ENCODE measurements at regions not wholly inside any gene's neighbourhood (a gene's known extent, or its start where the extent isn't known, plus 50 kb on each side); places are given as distances from the start of the nearest gene placed in this dataset.
"Not testable (repeated sequence)": the region's sequence is repeated elsewhere in the genome, so short reads cannot be mapped to it uniquely, and the experiment has no call there.

DNA sequence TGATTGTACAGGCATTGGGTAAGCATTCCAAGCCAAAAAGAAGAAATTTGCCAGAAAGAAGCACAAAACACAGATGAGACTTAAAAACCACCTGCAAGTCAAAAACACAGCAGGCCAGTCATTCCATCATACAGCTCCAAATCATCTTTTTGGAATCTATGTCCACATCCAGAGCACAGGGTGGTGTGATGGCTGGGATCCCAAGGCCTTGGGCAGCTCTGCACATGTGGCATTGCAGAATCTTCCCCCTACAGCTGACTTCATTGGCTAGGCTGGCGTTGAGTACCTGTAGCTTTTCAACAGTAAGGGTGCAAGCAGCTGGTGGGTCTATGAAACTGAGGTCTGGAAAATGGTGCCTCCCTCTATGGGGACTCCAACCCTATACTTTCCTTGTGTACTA, 236.7 kb downstream of the CWH43 start:
- H3K4me3 ChIP-seq (ENCODE audit: low read depth in 1 of 2, low read length in 2 of 2); H3K27me3 ChIP-seq (ENCODE audit: control insufficient read depth in 1 of 2, insufficient read depth in 2 of 2, low read length in 2 of 2); H3K4me1 ChIP-seq (ENCODE audit: control insufficient read depth in 1 of 2, insufficient read depth in 2 of 2, low read length in 2 of 2); H3K36me3 ChIP-seq (ENCODE audit: control insufficient read depth in 1 of 2, insufficient read depth in 2 of 2, low read length in 2 of 2); H3K9ac ChIP-seq (ENCODE audit: low read depth in 1 of 2, low read length in 2 of 2); H3K27ac ChIP-seq (ENCODE audit: low read depth, low read length): not testable (repeated sequence)
- H3K9me3 ChIP-seq (ENCODE audit: control insufficient read depth in 1 of 2, low read length in 2 of 2), result peaks cover 7 to 12% of the 10 kb centered on the region in 2 donors

DNA sequence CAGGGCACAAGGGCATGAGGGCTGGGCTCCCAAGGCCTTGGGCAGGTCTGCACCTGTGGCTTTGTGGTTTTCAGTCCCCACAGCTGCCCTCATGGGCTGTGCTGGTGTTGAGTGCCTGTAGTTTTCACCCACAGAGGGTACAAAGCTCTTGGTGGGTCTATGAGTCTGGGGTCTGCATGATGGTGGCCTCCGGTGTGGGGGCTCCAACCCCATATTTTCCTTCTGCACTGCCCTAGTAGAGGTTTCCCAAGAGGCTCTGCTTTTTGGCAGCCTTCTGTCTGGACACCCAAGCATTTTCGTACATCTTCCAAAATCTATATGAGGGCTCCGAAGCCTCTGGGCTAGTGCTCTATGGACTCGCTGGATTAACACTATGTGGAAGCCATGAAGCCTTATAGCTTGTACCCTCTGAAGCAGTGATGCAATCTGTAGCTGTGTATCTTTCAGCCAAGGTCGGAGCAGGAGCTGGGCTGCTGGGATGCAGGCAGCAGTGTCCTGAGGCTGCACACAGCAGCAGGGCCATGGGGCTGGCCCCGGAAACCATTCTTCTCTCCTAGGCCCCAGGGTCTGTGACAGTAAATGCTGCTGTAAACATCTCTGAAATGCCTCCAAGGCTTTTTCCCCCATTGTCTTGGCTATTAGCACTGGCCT, 240.3 kb downstream of the CWH43 start:
- not testable (repeated sequence) for H3K9me3 ChIP-seq (ENCODE audit: control insufficient read depth in 1 of 2, low read length in 2 of 2); H3K36me3 ChIP-seq (ENCODE audit: control insufficient read depth in 1 of 2, insufficient read depth in 2 of 2, low read length in 2 of 2); H3K4me1 ChIP-seq (ENCODE audit: control insufficient read depth in 1 of 2, insufficient read depth in 2 of 2, low read length in 2 of 2); H3K9ac ChIP-seq (ENCODE audit: low read depth in 1 of 2, low read length in 2 of 2); H3K4me3 ChIP-seq (ENCODE audit: low read depth in 1 of 2, low read length in 2 of 2); H3K27ac ChIP-seq (ENCODE audit: low read depth, low read length); H3K27me3 ChIP-seq (ENCODE audit: control insufficient read depth in 1 of 2, insufficient read depth in 2 of 2, low read length in 2 of 2)

DNA sequence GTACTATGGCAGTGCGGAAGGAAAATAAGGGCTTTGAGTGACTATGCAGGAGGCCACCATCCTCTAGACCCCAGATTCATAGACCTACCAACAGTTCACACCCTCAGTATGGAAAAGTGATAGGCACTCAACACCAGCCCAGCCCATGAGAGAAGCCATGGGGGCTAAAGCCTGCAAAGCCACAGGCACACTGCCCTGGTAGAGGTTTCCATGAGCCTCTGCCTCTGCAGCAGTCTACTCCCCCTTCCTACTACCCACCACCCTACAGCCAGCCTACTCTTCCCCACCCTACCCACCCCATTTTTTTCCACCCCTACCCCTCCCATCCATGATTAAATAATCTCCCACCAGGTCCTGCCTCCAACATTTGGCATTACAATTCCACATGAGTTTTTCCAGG, 241.9 kb downstream of the CWH43 start:
- not testable (repeated sequence) for H3K36me3 ChIP-seq (ENCODE audit: control insufficient read depth in 1 of 2, insufficient read depth in 2 of 2, low read length in 2 of 2); H3K27ac ChIP-seq (ENCODE audit: low read depth, low read length); H3K9ac ChIP-seq (ENCODE audit: low read depth in 1 of 2, low read length in 2 of 2); H3K9me3 ChIP-seq (ENCODE audit: control insufficient read depth in 1 of 2, low read length in 2 of 2); H3K27me3 ChIP-seq (ENCODE audit: control insufficient read depth in 1 of 2, insufficient read depth in 2 of 2, low read length in 2 of 2); H3K4me1 ChIP-seq (ENCODE audit: control insufficient read depth in 1 of 2, insufficient read depth in 2 of 2, low read length in 2 of 2); H3K4me3 ChIP-seq (ENCODE audit: low read depth in 1 of 2, low read length in 2 of 2)

DNA sequence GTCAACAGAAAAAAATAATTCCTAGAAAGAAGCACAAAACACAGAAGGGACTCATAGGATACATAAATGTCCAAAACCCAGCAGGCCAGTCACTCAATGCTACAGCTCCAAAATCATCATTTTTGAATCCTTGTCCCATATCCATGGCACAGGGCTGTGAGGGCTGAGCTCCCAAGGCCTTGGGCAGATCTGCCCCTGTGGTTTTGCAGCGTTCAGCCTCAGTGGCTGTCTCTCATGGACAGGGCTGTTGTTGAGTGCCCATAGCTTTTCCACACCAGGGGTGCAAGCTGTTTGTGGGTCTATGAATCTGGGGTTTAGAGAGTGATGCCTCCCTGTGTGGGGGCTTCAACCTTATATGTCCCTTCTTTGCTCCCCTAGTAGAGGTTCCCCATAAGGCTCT, 243.2 kb downstream of the CWH43 start:
- H3K4me3 ChIP-seq (ENCODE audit: low read depth in 1 of 2, low read length in 2 of 2); H3K36me3 ChIP-seq (ENCODE audit: control insufficient read depth in 1 of 2, insufficient read depth in 2 of 2, low read length in 2 of 2); H3K9ac ChIP-seq (ENCODE audit: low read depth in 1 of 2, low read length in 2 of 2); H3K9me3 ChIP-seq (ENCODE audit: control insufficient read depth in 1 of 2, low read length in 2 of 2); H3K27ac ChIP-seq (ENCODE audit: low read depth, low read length); H3K27me3 ChIP-seq (ENCODE audit: control insufficient read depth in 1 of 2, insufficient read depth in 2 of 2, low read length in 2 of 2); H3K4me1 ChIP-seq (ENCODE audit: control insufficient read depth in 1 of 2, insufficient read depth in 2 of 2, low read length in 2 of 2): not testable (repeated sequence)

DNA sequence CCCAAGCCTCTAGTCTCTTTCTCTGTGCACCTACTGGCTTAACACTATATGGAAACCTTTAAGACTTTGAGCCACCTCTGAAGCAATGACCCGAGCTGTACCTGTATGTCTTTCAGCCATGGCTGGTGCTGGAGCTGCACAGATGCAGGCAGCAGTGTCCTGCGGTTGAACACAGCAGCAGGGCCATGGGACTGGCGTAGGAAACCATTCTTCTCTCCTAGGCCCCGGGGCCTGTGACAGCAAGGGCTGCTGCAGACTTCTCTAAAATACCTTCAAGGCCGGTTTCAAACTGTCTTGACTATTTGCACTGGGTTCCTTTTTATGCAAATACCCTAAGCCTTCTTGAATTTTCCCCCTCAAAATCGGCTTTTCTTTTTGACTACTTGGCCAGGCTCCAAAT, 243.6 kb downstream of the CWH43 start:
- not testable (repeated sequence) for H3K27ac ChIP-seq (ENCODE audit: low read depth, low read length); H3K27me3 ChIP-seq (ENCODE audit: control insufficient read depth in 1 of 2, insufficient read depth in 2 of 2, low read length in 2 of 2); H3K9ac ChIP-seq (ENCODE audit: low read depth in 1 of 2, low read length in 2 of 2); H3K36me3 ChIP-seq (ENCODE audit: control insufficient read depth in 1 of 2, insufficient read depth in 2 of 2, low read length in 2 of 2); H3K9me3 ChIP-seq (ENCODE audit: control insufficient read depth in 1 of 2, low read length in 2 of 2); H3K4me3 ChIP-seq (ENCODE audit: low read depth in 1 of 2, low read length in 2 of 2); H3K4me1 ChIP-seq (ENCODE audit: control insufficient read depth in 1 of 2, insufficient read depth in 2 of 2, low read length in 2 of 2)

DNA sequence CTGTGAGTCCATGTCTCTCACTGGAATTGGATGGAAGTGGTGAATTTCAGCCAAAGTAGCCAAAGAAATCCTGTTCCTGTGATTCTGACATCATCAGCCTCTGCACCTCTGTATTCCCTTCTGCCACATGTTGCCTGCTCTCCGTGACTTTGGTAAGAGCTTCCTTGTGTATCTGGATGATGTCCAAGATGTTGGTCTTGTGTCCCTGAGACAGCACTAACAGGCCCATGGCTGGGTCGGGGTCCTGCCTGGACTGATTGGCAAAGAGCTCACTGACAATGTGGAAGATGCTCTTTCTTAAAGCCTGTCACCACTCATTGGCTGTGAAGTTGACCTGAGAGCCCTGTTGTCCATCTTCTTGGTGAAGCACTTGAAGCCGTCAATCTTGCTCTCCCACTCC, 247.3 kb downstream of the CWH43 start:
- H3K27ac ChIP-seq (ENCODE audit: low read depth, low read length); H3K36me3 ChIP-seq (ENCODE audit: control insufficient read depth in 1 of 2, insufficient read depth in 2 of 2, low read length in 2 of 2); H3K4me3 ChIP-seq (ENCODE audit: low read depth in 1 of 2, low read length in 2 of 2); H3K9ac ChIP-seq (ENCODE audit: low read depth in 1 of 2, low read length in 2 of 2); H3K4me1 ChIP-seq (ENCODE audit: control insufficient read depth in 1 of 2, insufficient read depth in 2 of 2, low read length in 2 of 2); H3K27me3 ChIP-seq (ENCODE audit: control insufficient read depth in 1 of 2, insufficient read depth in 2 of 2, low read length in 2 of 2); H3K9me3 ChIP-seq (ENCODE audit: control insufficient read depth in 1 of 2, low read length in 2 of 2): not testable (repeated sequence)

DNA sequence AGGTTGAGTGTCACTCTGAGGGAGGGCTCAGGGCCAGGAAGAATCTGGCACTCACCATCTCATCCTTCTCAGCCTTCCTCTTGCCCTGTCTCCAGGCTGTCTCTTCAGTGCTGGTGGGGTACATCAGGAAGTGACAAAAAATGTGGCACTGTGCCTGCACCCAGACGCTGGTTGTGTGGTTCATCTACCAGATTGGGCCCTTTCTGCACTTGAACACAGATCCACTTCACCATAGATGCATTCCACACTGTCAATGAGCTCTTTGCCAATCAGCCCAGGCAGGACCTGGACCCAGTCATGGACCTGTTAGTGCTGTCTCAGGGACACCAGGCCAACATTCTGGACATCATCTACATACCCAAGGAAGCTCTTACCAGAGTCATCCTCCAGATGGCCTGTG, 247.7 kb downstream of the CWH43 start:
- not testable (repeated sequence) for H3K36me3 ChIP-seq (ENCODE audit: control insufficient read depth in 1 of 2, insufficient read depth in 2 of 2, low read length in 2 of 2); H3K4me1 ChIP-seq (ENCODE audit: control insufficient read depth in 1 of 2, insufficient read depth in 2 of 2, low read length in 2 of 2); H3K9me3 ChIP-seq (ENCODE audit: control insufficient read depth in 1 of 2, low read length in 2 of 2); H3K9ac ChIP-seq (ENCODE audit: low read depth in 1 of 2, low read length in 2 of 2); H3K27me3 ChIP-seq (ENCODE audit: control insufficient read depth in 1 of 2, insufficient read depth in 2 of 2, low read length in 2 of 2); H3K4me3 ChIP-seq (ENCODE audit: low read depth in 1 of 2, low read length in 2 of 2); H3K27ac ChIP-seq (ENCODE audit: low read depth, low read length)

DNA sequence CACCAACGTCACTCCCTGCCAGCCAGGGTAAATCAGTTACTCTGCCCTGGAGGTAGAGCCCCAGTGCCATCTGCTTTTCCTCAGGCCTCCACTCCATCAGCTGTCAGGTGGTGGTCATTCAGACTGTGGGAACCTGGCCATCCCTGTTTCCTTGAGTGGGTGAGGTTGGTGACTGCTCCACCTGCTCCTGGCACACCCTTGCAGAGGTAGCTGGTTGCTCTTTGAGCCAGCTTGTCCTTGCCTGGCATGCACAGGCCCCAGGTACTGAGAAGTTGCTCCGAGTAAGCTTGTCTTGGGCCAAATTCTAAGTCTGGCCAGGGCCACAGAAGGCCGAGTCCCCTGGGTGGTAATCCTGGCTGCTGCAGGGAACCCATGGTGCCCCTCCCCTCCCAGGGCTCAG, 248.3 kb downstream of the CWH43 start:
- not testable (repeated sequence) for H3K27ac ChIP-seq (ENCODE audit: low read depth, low read length)

DNA sequence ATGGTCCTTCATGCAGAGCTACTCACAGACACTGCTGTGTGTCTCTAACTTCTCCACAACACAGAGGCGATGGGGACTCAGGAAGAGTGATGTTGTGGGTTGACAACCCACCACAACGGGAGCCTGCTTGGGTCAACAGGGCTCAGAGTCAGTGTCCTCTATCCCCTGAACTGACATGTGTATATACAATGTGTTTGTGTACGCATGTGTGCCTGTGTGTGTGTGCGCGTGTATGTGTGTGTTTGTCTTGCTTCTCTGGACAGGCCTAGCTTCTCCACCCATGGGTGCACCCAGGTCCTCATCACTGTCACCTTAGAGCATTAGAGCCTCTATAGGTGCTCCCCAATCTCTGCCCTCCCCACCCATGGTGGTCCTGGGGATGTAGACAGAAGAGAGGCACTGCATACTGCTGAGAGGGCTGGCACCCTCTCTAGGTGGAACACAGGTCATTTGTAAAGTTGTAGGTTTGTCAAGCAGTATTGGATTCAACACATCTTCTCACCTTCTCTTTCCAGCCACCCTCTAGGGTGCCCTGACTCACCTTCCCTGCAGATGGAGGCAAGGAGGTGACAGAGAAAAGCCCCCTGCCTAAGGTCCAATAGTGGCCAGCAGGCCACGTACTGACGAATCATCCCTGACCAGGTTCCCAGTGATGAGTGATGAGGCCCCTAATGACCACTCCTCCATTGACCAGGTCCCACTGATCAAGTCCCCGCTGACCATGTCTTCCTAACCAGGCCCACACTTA, 249.5 kb downstream of the CWH43 start:
- not testable (repeated sequence) for H3K27me3 ChIP-seq (ENCODE audit: control insufficient read depth in 1 of 2, insufficient read depth in 2 of 2, low read length in 2 of 2); H3K27ac ChIP-seq (ENCODE audit: low read depth, low read length); H3K36me3 ChIP-seq (ENCODE audit: control insufficient read depth in 1 of 2, insufficient read depth in 2 of 2, low read length in 2 of 2); H3K9ac ChIP-seq (ENCODE audit: low read depth in 1 of 2, low read length in 2 of 2); H3K4me1 ChIP-seq (ENCODE audit: control insufficient read depth in 1 of 2, insufficient read depth in 2 of 2, low read length in 2 of 2); H3K9me3 ChIP-seq (ENCODE audit: control insufficient read depth in 1 of 2, low read length in 2 of 2); H3K4me3 ChIP-seq (ENCODE audit: low read depth in 1 of 2, low read length in 2 of 2)

More for the DNA sequence above, 248.3 kb downstream of the CWH43 start:
- not testable (repeated sequence) for H3K9ac ChIP-seq (ENCODE audit: low read depth in 1 of 2, low read length in 2 of 2); H3K27me3 ChIP-seq (ENCODE audit: control insufficient read depth in 1 of 2, insufficient read depth in 2 of 2, low read length in 2 of 2); H3K4me1 ChIP-seq (ENCODE audit: control insufficient read depth in 1 of 2, insufficient read depth in 2 of 2, low read length in 2 of 2); H3K4me3 ChIP-seq (ENCODE audit: low read depth in 1 of 2, low read length in 2 of 2); H3K36me3 ChIP-seq (ENCODE audit: control insufficient read depth in 1 of 2, insufficient read depth in 2 of 2, low read length in 2 of 2); H3K9me3 ChIP-seq (ENCODE audit: control insufficient read depth in 1 of 2, low read length in 2 of 2)

DNA sequence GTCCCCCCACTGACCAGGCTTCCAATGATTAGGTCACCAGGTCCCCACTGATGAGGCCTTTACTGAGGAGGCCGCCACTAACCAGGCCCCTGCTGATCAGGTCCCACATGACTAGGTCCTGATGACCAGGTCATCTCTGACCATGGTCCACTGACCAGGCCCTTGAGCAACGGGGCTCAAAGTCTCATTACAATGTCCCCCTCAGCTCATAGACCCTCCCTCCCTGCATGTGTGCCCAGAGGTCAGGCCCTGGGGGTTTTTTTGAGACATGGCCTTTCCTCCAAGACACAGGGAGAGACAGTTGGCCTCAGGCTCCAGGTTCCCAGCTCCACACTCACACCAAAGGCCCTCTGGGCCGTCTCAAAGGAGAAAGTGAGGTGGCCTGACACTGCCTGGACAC, 250.4 kb downstream of the CWH43 start:
- not testable (repeated sequence) for H3K4me3 ChIP-seq (ENCODE audit: low read depth in 1 of 2, low read length in 2 of 2); H3K9ac ChIP-seq (ENCODE audit: low read depth in 1 of 2, low read length in 2 of 2); H3K27me3 ChIP-seq (ENCODE audit: control insufficient read depth in 1 of 2, insufficient read depth in 2 of 2, low read length in 2 of 2); H3K27ac ChIP-seq (ENCODE audit: low read depth, low read length); H3K9me3 ChIP-seq (ENCODE audit: control insufficient read depth in 1 of 2, low read length in 2 of 2); H3K36me3 ChIP-seq (ENCODE audit: control insufficient read depth in 1 of 2, insufficient read depth in 2 of 2, low read length in 2 of 2); H3K4me1 ChIP-seq (ENCODE audit: control insufficient read depth in 1 of 2, insufficient read depth in 2 of 2, low read length in 2 of 2)

DNA sequence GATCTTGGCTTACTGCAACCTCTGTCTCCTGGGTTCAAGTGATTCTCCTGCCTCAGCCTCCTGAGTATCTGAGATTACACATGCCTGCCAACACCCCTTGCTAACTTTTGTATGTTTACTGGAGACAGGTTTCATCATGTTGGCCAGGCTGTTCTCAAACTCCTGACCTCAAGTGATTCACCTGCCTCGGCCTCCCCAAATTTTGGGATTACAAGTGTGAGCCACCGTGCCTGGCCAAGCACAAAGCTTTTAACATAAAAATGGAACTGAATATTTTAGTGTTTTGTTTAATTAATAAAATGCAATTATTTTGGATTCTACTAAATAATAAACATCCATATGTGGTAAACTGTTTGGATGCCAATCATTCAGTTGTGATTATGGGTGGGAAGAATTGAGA, 255.2 kb downstream of the CWH43 start:
- not testable (repeated sequence) for H3K9ac ChIP-seq (ENCODE audit: low read depth in 1 of 2, low read length in 2 of 2); H3K36me3 ChIP-seq (ENCODE audit: control insufficient read depth in 1 of 2, insufficient read depth in 2 of 2, low read length in 2 of 2); H3K27ac ChIP-seq (ENCODE audit: low read depth, low read length); H3K9me3 ChIP-seq (ENCODE audit: control insufficient read depth in 1 of 2, low read length in 2 of 2); H3K27me3 ChIP-seq (ENCODE audit: control insufficient read depth in 1 of 2, insufficient read depth in 2 of 2, low read length in 2 of 2); H3K4me3 ChIP-seq (ENCODE audit: low read depth in 1 of 2, low read length in 2 of 2); H3K4me1 ChIP-seq (ENCODE audit: control insufficient read depth in 1 of 2, insufficient read depth in 2 of 2, low read length in 2 of 2)
